IPS-18a (cell line): ENCODE measurements at regions not wholly inside any gene's neighbourhood (a gene's known extent, or its start where the extent isn't known, plus 50 kb on each side); places are given as distances from the start of the nearest gene placed in this dataset.

Source experiments
- H3K27ac ChIP-seq: one replicate; pipeline ENCODE4 v1.5.1; 2013; ENCODE audit warnings: low read length
- H3K27me3 ChIP-seq: one replicate; pipeline ENCODE4 v1.6.1; 2013; ENCODE audit warnings: mild to moderate bottlenecking, low read length; ENCODE audit not compliant: control insufficient read depth, insufficient read depth
- H3K36me3 ChIP-seq: one replicate; pipeline ENCODE4 v1.6.1; 2013; ENCODE audit warnings: low read depth, low read length; ENCODE audit not compliant: control insufficient read depth
- H3K4me1 ChIP-seq: one replicate; pipeline ENCODE4 v1.6.1; 2013; ENCODE audit warnings: low read depth, low read length; ENCODE audit not compliant: control insufficient read depth
- H3K4me3 ChIP-seq: one replicate; pipeline ENCODE4 v1.5.1; 2013; ENCODE audit warnings: low read length
- H3K9ac ChIP-seq: one replicate; pipeline ENCODE4 v1.6.1; 2013; ENCODE audit warnings: mild to moderate bottlenecking, low read length, moderate library complexity
- H3K9me3 ChIP-seq: one replicate; pipeline ENCODE4 v1.6.1; 2013; ENCODE audit warnings: low read depth, low read length; ENCODE audit not compliant: control insufficient read depth

- peaks cover 2% of the 10 kb centered on the region for H3K9me3 ChIP-seq
- no peaks in the 10 kb centered on the region for H3K36me3 ChIP-seq
- H3K4me3 ChIP-seq, result no peak overlapping the region
- no peak overlapping the region for H3K9ac ChIP-seq
- no peaks in the 10 kb centered on the region for H3K4me1 ChIP-seq
- no peak overlapping the region for H3K27ac ChIP-seq
- no peaks in the 10 kb centered on the region for H3K27me3 ChIP-seq
Measured at GRCh38 chr3:6577584-6577983, 283.3 kb upstream of the GRM7 start.

GRCh38 chr3:6578526-6578925 is 282.4 kb upstream of the GRM7 start:
- Histone ChIP-seq H3K4me3 (no peak overlapping the region), H3K9me3 (peaks cover 2% of the 10 kb centered on the region), H3K36me3 (no peaks in the 10 kb centered on the region), H3K9ac (no peak overlapping the region), H3K27ac (no peak overlapping the region), H3K27me3 (no peaks in the 10 kb centered on the region), H3K4me1 (no peaks in the 10 kb centered on the region)

- no peaks in the 10 kb centered on the region for H3K27me3 ChIP-seq
- H3K9me3 ChIP-seq, result peaks cover 2% of the 10 kb centered on the region
- no peak overlapping the region for H3K27ac ChIP-seq
- H3K9ac ChIP-seq, result no peak overlapping the region
- no peaks in the 10 kb centered on the region for H3K4me1 ChIP-seq
- H3K4me3 ChIP-seq, result no peak overlapping the region
- no peaks in the 10 kb centered on the region for H3K36me3 ChIP-seq
Measured at GRCh38 chr3:6580808-6581207, 280.1 kb upstream of the GRM7 start.

- no peaks in the 10 kb centered on the region for H3K4me1 ChIP-seq
- no peaks in the 10 kb centered on the region for H3K9me3 ChIP-seq
- no peaks in the 10 kb centered on the region for H3K27me3 ChIP-seq
Measured at GRCh38 chr3:6585360-6585759, 275.6 kb upstream of the GRM7 start.

GRCh38 chr3:6600237-6600636 is 260.7 kb upstream of the GRM7 start:
- Histone ChIP-seq H3K9me3 (peaks cover under 1% of the 10 kb centered on the region), H3K36me3 (no peaks in the 10 kb centered on the region)

More at GRCh38 chr3:6585360-6585759, 275.6 kb upstream of the GRM7 start:
- H3K9ac ChIP-seq, result no peak overlapping the region
- H3K27ac ChIP-seq, result no peak overlapping the region
- H3K36me3 ChIP-seq, result no peaks in the 10 kb centered on the region
- no peak overlapping the region for H3K4me3 ChIP-seq

GRCh38 chr3:6601374-6601773 is 259.5 kb upstream of the GRM7 start:
- no peaks in the 10 kb centered on the region for H3K36me3 ChIP-seq
- no peak overlapping the region for H3K27ac ChIP-seq
- H3K4me1 ChIP-seq, result peaks cover 6% of the 10 kb centered on the region
- no peaks in the 10 kb centered on the region for H3K27me3 ChIP-seq
- H3K9me3 ChIP-seq, result no peaks in the 10 kb centered on the region
- H3K4me3 ChIP-seq, result no peak overlapping the region
- no peak overlapping the region for H3K9ac ChIP-seq

More at GRCh38 chr3:6600237-6600636, 260.7 kb upstream of the GRM7 start:
- H3K9ac ChIP-seq, result no peak overlapping the region
- H3K27ac ChIP-seq, result no peak overlapping the region
- no peaks in the 10 kb centered on the region for H3K27me3 ChIP-seq
- H3K4me3 ChIP-seq, result no peak overlapping the region
- H3K4me1 ChIP-seq, result peaks cover 6% of the 10 kb centered on the region

GRCh38 chr3:6602329-6602728 is 258.6 kb upstream of the GRM7 start:
- Histone ChIP-seq H3K9ac (no peak overlapping the region), H3K9me3 (no peaks in the 10 kb centered on the region), H3K36me3 (no peaks in the 10 kb centered on the region), H3K27ac (no peak overlapping the region), H3K27me3 (no peaks in the 10 kb centered on the region), H3K4me3 (no peak overlapping the region), H3K4me1 (peaks cover 6% of the 10 kb centered on the region)

- no peak overlapping the region for H3K27ac ChIP-seq
- H3K9ac ChIP-seq, result no peak overlapping the region
- no peaks in the 10 kb centered on the region for H3K36me3 ChIP-seq
- H3K4me3 ChIP-seq, result no peak overlapping the region
- H3K9me3 ChIP-seq, result no peaks in the 10 kb centered on the region
- H3K27me3 ChIP-seq, result no peaks in the 10 kb centered on the region
- H3K4me1 ChIP-seq, result peaks cover 6% of the 10 kb centered on the region
Measured at GRCh38 chr3:6605227-6605626, 255.7 kb upstream of the GRM7 start.

GRCh38 chr3:6608843-6609242 is 252.1 kb upstream of the GRM7 start:
- Histone ChIP-seq H3K4me3 (no peak overlapping the region), H3K27ac (no peak overlapping the region), H3K4me1 (no peaks in the 10 kb centered on the region), H3K9ac (no peak overlapping the region), H3K9me3 (no peaks in the 10 kb centered on the region), H3K36me3 (no peaks in the 10 kb centered on the region), H3K27me3 (no peaks in the 10 kb centered on the region)

- Histone ChIP-seq H3K4me3 (no peak overlapping the region), H3K4me1 (no peaks in the 10 kb centered on the region), H3K9ac (no peak overlapping the region), H3K9me3 (no peaks in the 10 kb centered on the region), H3K27me3 (no peaks in the 10 kb centered on the region), H3K27ac (no peak overlapping the region), H3K36me3 (no peaks in the 10 kb centered on the region)
Measured at GRCh38 chr3:6612034-6612616, 248.8 kb upstream of the GRM7 start.

GRCh38 chr3:6622260-6622659 is 238.7 kb upstream of the GRM7 start:
- Histone ChIP-seq H3K36me3 (no peaks in the 10 kb centered on the region), H3K27ac (no peak overlapping the region), H3K9me3 (no peaks in the 10 kb centered on the region), H3K9ac (no peak overlapping the region), H3K27me3 (no peaks in the 10 kb centered on the region), H3K4me1 (peaks cover 7% of the 10 kb centered on the region), H3K4me3 (no peak overlapping the region)

- H3K27ac ChIP-seq, result no peak overlapping the region
- H3K4me3 ChIP-seq, result no peak overlapping the region
- H3K36me3 ChIP-seq, result no peaks in the 10 kb centered on the region
- H3K4me1 ChIP-seq, result peaks cover 7% of the 10 kb centered on the region
- no peaks in the 10 kb centered on the region for H3K9me3 ChIP-seq
- no peaks in the 10 kb centered on the region for H3K27me3 ChIP-seq
- no peak overlapping the region for H3K9ac ChIP-seq
Measured at GRCh38 chr3:6622712-6623111, 238.2 kb upstream of the GRM7 start.
